HG03196 (cell line): ENCODE measurements at regions not wholly inside any gene's neighbourhood (a gene's known extent, or its start where the extent isn't known, plus 50 kb on each side); places are given as distances from the start of the nearest gene placed in this dataset.
"Not testable (repeated sequence)": the region's sequence is repeated elsewhere in the genome, so short reads cannot be mapped to it uniquely, and the experiment has no call there.

Source experiments
- ATAC-seq: cut with Tn5 transposase; IDR thresholded peaks from one replicate; pipeline ENCODE4 v1.9.1; 2021; ENCODE audit not compliant: unreplicated experiment

DNA sequence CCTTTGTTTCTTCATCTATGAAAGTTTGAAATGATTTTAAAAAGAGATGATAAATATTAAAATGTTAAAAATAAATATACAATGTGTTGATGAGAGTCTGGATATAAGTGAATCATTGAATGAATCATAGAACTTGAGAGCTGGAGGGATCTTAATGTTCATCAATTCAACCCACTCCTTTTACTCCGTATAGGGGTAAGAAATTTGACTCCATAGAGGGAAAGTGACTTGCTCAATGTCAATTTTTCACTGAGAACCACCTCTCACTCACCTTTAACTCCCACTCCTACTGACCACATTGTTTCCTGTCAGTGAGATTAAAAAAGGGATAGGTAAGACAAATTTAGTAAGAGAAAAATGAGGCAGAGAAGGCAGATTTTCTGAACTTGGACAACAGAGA lies 557.2 kb upstream of the GRIA3 start:
- no peak for ATAC-seq

DNA sequence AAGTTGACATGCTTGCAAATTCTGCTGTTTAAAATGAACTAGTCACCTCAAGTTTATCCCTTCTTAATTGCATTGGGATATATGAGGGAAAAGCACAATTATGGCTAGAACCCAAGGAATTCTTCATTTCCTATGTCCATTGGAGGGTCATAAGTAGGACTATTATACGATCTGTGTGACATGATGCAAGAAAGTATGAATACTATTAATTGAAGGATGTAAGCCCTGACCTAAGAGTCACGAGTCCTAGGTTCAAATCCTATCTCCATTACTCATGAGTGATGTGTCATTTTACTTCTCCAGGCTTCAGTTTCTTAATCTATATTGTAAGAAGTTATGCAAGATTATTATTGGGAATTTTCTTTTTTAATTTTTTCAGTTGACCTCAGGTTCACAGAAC lies 542.9 kb upstream of the GRIA3 start:
- no peak for ATAC-seq

DNA sequence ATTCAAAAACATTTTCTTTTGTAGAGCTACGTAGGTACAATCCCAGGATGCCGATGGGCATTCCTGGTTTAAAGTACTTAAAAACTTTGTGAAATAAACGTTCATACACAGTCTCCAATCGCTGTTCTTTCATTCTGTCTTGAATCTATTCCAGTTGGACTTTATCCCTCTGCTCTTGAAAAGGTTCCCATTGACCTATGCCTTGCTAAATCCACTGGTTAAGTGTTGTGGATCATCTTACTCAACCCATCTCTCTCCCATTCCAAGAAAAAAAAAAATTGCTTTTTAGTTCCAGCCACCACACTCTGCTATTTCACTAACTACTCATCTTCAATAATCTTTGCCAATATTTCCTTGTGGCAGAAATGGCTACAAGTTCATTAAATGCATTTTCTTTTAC lies 542.3 kb upstream of the GRIA3 start:
- no peak for ATAC-seq

DNA sequence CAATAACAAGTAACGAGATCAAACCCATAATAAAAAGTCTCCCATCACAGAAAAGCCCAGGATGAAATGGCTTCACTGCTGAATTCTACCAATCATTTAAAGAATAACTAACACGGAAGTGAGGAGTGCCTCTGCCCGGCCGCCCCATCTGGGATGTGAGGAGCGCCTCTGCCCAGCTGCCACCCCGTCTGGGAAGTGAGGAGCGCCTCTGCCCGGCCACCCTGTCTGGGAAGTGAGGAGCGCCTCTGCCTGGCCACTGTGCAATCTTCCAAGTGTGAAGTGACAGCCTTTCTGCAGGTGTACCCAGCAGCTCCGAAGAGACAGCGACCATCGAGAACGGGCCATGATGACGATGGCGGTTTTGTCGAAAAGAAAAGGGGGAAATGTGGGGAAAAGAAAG lies 528.8 kb upstream of the GRIA3 start:
- not testable (repeated sequence) for ATAC-seq

GRCh38 chrX:122666601-122667000 lies 517.5 kb upstream of the GRIA3 start:
- ATAC-seq = no peak

DNA sequence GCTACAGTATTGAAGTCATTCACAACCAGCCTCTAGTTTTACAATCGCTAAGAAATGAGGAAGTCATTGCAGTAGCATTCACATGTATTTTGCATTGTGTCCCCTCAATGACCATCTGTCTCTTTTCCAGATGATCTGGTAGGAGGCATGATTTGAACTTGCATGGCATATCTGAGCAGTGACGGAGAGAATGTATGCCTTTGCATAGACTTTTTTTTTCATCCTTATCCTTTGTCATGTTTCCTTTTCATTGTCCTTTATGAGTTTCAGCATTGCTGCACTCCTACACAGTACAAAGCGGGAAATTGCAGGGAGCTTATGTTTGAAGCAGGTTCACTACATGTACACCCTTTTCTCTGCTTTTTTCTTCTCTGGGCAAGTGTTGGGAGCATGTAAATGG lies 516.4 kb upstream of the GRIA3 start:
- ATAC-seq = no peak

DNA sequence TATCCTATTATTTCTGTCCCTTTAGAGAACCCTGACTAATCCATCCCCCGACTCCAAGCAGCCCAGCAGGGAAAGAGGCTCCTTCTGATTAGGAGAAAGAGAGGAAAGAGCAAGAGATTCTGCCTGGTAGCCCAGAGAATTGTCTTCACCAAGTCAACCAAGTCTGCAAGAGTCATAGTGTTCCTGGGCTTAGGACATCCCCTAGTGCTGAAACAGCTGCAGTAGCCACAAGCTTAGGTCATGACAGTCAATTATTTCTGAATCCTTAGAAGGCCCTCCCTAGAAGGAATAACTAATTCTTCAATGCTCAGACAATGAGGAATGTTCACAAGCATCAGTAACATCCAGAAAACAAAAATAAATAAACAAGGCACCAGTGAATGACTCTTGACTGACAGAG lies 480.3 kb upstream of the GRIA3 start:
- no peak for ATAC-seq

DNA sequence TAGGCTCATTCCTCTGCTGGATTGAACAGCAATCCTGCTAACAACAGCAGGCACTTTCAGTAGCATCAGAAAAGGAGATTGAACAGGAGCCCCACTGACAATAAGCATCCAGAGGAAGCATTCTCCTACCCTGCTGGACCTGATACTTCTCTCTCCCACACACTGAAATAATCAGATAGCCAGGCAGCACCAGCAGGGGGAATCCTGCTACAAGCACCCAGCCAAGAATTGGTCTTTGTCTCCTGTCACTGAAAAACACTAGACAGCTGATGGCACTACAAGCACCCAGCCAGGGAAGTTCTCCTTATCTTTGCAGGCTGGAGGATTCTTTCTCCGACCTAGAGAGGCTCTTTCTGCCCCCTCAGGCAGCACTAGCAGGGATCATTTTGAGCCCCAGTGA lies 444.3 kb upstream of the GRIA3 start:
- ATAC-seq = no peak

DNA sequence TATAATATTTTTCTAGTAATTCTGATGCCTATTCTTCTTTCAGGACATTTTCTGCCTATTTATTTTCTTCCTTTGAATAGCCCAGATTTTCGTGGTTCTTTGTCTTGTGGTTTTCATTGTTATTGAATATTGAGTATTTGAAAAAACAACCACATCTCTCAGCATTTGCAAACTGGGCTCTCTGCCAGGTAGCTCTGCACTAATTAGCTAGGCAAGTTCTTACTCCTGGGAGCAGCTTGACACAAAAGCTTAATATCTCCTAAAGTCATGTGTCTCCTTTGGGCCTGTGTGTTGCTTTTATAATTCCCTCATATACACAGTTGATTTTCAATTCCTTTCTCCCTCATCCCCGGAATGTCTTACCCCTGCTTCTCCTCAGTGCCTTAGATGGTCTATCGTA lies 413.5 kb upstream of the GRIA3 start:
- no peak for ATAC-seq

DNA sequence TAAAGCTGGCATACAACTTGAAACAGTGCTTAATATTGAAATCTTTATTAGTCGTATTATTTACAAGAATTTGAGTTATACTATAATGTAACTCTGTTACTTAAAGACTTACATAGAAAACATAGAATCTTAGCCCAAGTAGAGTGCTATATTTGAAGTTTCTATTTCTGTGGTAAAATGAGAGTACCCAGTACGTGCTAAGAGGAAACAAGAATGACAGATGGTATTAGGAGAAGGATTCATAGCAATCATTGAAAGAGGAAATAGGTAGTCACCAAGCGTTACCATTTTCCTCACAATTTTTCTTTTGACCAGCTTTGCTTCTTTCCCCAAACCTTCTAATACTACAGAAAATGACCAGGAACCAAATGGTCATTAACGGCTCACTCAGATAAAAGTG lies 412.1 kb upstream of the GRIA3 start:
- ATAC-seq = no peak

DNA sequence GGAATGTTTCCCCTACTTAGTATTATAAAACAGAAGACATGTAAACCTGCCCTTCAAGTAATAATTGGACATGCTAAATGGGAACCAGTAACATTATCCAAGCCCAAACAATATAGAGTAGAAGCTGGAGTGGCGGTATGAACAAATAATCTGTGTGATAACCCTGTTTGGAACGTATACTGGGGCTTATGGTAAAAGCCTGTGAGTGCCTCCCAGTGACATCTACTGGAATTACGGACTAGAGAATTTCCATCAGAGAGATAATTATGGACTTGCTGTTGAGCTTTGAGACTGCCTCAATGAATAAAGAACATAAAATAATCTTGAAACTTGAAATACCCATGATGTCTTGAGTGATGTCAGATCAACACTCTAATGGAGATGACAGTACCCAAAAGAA lies 406.3 kb upstream of the GRIA3 start:
- no peak for ATAC-seq

DNA sequence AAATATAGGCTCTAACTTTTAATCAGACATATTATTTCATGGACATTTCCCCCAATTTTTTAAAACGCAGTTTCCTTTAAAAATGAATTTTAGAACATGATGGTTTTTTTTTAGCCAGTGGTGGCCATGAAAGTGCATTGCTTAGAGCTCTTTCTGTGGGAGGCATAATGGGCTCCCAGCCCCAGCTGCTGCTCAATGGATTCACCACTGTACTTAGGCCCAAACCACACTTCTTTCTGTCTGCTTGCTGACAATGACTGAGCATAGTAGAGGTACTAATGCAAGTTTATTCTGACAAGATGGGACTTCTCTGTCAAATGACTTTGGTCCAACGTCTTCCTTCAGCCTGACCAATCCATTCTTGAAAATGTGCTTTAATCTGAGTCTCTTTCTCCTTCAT lies 400.2 kb upstream of the GRIA3 start:
- ATAC-seq = no peak

DNA sequence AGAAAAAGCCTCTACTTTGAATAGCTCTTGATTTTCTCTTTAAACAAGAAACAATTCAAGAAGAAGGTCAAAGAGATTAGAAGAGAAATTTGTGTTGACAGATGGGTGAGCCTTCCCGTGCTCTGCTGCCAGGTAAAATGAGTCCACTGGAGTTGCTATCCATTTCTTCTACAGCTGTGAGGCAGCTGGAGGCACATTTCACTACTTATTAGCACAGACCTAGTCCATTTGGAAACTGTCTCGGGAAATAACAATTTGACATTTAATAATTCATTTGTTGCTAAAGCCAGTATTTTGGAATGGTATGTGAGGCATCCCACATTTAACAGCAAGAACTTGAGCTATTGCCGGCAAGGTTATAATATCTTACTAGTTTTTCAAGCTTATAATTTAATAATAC lies 396.8 kb upstream of the GRIA3 start:
- no peak for ATAC-seq

DNA sequence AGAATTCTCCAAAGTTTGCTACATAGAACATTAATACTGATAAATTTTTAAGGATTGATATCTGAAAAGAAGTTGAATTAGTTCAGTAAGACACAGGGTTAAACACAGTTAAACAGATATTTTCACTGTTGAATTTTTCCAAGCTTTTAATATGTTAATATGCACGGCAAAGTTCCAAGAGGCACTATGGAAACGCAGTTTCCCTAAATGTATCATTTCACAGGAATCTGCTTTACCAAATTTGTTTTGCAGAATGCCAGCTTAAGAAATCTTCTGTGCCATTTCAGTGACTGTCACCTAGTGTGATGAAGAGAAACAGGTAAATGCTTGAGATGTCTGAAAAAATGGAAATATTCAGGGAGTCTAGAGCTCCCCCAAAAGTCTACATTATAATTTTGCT lies 395.9 kb upstream of the GRIA3 start:
- no peak for ATAC-seq

GRCh38 chrX:122790376-122791095 lies 393.5 kb upstream of the GRIA3 start:
- ATAC-seq = no peak

- ATAC-seq = no peak
These were observed 370.2 kb upstream of the GRIA3 start for GRCh38 chrX:122813876-122814275.

DNA sequence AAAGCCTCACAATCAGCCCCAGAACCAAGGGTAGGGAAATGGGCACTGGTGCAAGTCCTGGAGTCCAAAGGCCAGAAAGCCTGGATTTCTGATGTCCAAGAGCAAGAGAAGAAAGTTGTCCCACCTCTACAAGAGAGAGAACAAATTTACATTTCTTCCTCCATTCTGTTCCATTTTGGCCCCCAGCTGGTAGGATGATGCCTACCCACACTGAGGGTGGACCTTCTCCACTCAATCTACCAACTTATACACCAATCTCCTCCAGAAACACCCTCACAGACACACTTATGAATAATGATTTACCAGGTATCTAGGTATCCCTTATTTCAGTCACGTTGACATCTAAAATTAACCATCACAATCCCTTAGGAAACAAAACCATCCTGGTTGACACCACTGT lies 367.8 kb upstream of the GRIA3 start:
- no peak for ATAC-seq

GRCh38 chrX:122817321-122817955 lies 366.6 kb upstream of the GRIA3 start:
- no peak for ATAC-seq

DNA sequence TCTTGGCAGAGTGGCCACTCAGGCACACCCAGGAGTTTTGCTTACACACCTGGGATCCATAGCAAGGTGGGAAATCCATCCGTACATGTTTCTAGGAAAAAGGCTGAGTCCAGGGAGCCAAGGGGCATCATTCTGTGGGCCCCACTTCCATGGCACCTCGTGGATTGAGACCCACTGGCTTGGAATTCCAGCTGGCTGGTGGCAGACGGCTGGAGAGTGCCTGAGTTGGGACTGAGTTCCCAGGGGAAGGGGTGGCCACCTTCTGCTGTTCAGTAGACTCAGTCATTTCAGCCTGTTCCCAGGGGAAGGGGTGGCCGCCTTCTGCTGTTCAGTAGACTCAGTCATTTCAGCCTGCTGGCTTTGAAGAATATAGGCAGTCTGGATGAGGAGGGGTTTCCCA lies 366.0 kb upstream of the GRIA3 start:
- ATAC-seq = no peak

GRCh38 chrX:122833230-122833629 lies 350.8 kb upstream of the GRIA3 start:
- ATAC-seq = no peak

DNA sequence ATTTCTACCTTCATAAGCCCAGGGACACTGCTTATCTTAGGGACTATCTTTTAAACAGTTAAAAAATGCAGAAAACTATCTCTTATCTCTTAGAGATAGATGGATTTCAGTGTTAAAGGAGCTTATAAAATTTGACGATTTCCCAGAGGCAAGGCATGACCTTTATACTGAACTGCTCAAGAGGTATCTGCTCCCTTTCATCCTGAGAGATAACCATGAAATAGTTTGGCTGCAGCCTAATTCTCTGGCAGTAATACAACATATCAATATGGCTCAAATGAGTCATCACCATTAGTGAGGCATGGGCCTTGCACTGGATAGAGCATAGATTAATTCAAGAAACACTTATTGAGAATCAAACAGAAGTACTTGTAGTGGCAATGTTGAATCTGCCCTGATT lies 348.2 kb upstream of the GRIA3 start:
- ATAC-seq = no peak

GRCh38 chrX:122850326-122850725 lies 333.8 kb upstream of the GRIA3 start:
- no peak for ATAC-seq

- no peak for ATAC-seq
These were observed 327.9 kb upstream of the GRIA3 start for GRCh38 chrX:122856205-122856604.
